ENCODE measurements at regions not wholly inside any gene's neighbourhood (a gene's known extent, or its start where the extent isn't known, plus 50 kb on each side); places are given as distances from the start of the nearest gene placed in this dataset.
"Not testable (repeated sequence)": the region's sequence is repeated elsewhere in the genome, so short reads cannot be mapped to it uniquely, and the experiment has no call there.

GRCh38 chr2:132332345-132333033 is 84.1 kb upstream of the GPR39 start:
- not testable (repeated sequence) for DNase-seq

- DNase-seq: not testable (repeated sequence)
Measured at GRCh38 chr2:132337135-132337534, 79.5 kb upstream of the GPR39 start.

- DNase-seq: not testable (repeated sequence)
Measured at GRCh38 chr2:132337844-132338243, 78.8 kb upstream of the GPR39 start.

DNA sequence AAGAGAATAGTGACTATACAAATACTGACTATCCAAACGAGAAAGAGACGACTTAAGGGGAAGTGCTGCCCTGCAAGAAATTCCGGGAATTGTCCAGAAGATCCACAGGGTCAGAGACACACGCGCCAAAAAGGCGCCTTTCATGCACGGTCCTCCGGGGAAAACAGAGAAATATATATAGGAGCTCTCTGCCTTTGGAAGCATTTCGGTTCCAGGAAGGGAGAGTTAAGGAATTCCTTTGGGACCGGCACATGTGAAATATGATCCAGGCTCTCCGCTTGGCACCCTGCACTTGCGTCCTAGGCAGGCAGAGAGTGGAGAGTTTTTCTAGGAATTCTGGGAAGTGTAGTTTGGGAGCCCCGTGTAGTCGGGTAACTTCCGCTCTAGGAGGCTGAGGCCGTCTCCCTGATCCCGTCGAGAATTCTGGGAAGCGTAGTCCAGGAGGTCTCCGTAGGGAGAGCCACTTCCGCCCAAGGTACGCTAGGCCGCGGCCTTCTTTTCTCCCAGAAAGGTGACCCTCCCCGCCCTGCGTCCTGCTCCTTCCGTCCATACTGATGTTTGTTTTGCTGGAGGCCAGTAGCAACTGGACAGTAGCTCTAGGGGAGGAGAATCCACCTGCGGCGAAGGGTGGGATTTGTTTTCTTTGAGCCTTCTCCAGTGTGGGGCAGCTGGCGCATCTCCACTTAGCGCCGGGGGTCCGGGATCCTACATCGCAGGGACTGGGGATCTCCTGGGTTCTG is 69.4 kb upstream of the GPR39 start:
- DNase-seq: peak; percentile 72

DNA sequence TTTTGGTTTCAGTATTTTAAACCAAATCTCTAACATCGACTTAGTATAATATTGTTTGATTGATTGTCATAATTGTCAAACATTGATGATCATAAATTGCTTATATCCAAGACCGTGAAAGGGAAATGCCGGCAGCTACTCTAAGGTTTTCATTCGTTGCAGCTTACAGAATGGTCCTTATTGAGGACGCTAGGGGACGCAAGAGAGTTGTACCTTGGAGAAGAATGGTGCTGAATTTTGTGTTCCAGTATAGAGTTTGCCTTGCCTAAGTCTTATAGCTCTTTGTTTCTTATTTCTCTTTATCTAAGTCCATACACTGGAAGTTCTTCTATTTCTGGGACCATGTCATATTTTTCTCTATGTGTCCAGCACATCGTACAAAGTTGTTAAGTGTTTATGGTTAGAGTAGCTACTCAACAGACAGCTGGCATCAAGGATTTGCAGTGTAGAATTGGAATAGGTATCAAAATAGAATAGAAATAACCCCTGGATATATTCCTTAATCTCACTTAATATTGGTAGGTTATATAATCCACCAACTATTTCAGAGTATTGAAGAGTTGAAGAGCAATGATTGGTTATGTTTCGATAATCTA is 67.4 kb upstream of the GPR39 start:
- peak; percentile 46 for DNase-seq

DNA sequence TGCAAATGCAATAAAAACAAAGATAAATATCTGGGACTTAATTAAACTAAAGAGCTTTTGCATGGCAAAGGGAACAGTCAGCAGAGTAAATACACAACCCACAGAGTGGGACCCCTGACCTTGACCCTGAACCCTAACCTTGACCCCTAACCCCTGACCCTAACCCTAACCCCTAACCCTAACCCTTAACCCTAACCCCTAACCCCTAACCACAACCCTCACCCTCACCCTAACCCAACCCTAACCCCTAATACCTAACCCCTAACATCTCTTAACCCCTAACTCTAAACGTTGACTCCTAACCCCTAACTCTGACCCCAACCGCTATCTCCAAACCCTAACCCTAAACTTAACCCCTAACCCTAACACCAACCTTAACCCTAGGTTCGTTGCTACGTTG is 64.9 kb upstream of the GPR39 start:
- not testable (repeated sequence) for DNase-seq

- DNase-seq: peak; percentile 78
Measured at GRCh38 chr2:132352481-132353001, 64.1 kb upstream of the GPR39 start.

DNA sequence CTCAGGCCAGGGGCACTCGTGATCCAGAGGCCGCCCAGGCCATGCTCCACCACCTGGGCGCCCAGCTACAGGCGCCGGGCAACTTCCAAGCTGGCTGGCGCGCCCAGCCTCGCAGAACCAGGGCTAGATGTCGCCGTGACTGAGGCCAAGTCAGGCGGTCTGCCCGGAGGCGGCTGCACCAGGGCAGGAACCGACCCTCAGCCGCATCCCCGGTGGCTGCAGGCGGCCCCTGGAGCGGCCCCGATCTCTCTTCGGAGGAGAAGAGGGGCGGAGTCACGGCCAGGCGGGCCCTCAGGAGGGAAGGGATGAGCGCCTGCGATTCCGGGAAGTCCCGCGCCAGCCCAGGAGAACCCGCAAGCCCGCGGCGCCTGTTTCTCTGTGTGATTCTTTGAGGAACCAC is 63.2 kb upstream of the GPR39 start:
- not testable (repeated sequence) for DNase-seq

DNA sequence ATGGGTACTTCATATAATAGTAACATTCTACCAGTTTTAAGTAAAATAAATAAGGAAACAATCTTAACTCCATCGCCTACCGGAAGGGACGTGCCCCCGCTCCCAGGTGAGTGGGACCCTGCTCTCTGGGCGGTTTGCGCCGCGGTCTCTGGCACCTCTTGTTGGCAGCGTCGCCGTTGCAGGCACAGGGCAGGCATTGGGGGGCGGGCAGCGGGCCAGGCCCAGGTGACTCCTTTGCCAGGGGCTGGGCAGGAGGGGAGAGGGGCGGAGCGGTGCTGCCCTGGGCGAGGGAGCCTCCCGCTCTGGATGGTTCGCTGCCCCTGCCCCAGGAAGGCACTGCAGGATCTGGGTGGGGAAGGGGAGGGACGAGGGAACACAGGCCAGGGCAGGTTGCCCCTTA is 55.6 kb upstream of the GPR39 start:
- DNase-seq: not testable (repeated sequence)

DNA sequence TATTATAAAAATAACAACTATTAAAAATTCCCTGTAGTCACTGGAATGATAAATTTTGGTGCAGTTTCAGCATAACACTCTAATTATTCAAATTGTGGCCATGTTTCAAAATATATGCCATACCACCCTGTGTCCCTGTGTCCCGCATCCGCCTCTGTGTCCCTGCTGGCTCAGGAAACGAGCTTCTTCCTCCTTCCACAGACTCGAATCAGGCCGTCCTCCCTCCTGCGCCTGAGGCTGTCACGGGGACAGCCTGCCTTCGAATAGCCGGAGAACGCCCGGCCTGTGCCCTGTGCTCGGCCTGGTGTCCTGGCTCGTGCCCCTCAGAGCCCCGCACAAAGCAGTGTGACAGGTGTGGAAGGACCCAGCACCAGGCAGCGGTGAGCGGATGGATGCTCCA is 55.1 kb upstream of the GPR39 start:
- DNase-seq: not testable (repeated sequence)

DNA sequence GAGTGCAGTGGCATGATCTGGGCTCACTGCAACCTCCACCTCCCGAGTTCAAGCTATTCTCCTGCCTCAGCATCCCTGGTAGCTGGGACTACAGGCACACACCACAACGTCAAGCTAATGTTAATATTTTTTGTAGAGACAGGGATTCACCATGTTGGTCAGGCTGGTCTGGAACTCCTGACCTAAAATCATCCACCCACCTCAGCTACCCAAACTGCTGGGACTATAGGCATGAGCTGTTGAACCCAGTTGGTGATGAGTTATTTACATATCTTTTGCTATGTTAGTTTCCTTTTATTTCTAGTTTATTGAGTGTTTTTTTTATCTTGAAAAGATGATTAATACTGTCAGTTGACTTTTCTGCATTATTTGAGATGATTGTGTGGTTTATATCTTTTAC is 53.3 kb upstream of the GPR39 start:
- not testable (repeated sequence) for DNase-seq

- DNase-seq: not testable (repeated sequence)
Measured at GRCh38 chr2:132365963-132366362, 50.6 kb upstream of the GPR39 start.

- DNase-seq: no peak
Measured at GRCh38 chr2:132366421-132367180, 50.0 kb upstream of the GPR39 start.

Measured in NCI-H1105 (cell line).